Retinal pigment epithelial cell (primary cell): ENCODE measurements at regions not wholly inside any gene's neighbourhood (a gene's known extent, or its start where the extent isn't known, plus 50 kb on each side); places are given as distances from the start of the nearest gene placed in this dataset.

Experiments used
- DNase-seq: peaks from one replicate; pipeline ENCODE4 v3.0.0-alpha.2; 2010; ENCODE audit warnings: low read depth
- H3K4me3 ChIP-seq: 2 replicates; pipeline ENCODE4 v1.5.1; 2011; ENCODE audit warnings: mild to moderate bottlenecking, low read length, control low read depth, moderate library complexity
- TF ChIP-seq, protein P1 (sequence below): conservative IDR thresholded peaks from 2 replicates; pipeline ENCODE4 v1.5.1; 2011; ENCODE audit warnings: low read depth, low read length, control low read depth, inconsistent platforms

- TF ChIP-seq, protein P1, sequence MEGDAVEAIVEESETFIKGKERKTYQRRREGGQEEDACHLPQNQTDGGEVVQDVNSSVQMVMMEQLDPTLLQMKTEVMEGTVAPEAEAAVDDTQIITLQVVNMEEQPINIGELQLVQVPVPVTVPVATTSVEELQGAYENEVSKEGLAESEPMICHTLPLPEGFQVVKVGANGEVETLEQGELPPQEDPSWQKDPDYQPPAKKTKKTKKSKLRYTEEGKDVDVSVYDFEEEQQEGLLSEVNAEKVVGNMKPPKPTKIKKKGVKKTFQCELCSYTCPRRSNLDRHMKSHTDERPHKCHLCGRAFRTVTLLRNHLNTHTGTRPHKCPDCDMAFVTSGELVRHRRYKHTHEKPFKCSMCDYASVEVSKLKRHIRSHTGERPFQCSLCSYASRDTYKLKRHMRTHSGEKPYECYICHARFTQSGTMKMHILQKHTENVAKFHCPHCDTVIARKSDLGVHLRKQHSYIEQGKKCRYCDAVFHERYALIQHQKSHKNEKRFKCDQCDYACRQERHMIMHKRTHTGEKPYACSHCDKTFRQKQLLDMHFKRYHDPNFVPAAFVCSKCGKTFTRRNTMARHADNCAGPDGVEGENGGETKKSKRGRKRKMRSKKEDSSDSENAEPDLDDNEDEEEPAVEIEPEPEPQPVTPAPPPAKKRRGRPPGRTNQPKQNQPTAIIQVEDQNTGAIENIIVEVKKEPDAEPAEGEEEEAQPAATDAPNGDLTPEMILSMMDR, result no peak
- no peak for DNase-seq
- no peak overlapping the region for H3K4me3 ChIP-seq
These were observed 387.2 kb downstream of the GRB14 start for GRCh38 chr2:164234074-164234473.

DNA sequence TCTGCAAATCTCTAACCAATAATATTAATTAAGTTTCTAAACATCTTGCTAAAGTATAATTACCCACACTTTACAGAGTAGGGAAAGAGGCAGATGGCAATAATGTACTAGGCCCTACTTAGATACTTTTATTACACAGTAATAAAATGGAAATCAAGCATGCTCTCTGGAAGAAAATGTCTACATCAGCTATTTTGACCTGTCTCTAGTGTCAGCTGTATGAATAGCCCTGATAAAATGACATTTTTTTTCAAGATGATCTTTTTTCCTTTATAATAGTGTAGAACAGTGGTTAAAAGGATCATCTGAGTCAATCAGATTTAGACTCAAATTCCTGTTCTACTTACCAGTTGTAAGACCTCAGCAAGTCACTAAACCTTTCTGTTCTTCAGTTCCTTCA lies 397.3 kb downstream of the GRB14 start:
- TF ChIP-seq, protein P1, result no peak
- H3K4me3 ChIP-seq, result no peak overlapping the region

DNA sequence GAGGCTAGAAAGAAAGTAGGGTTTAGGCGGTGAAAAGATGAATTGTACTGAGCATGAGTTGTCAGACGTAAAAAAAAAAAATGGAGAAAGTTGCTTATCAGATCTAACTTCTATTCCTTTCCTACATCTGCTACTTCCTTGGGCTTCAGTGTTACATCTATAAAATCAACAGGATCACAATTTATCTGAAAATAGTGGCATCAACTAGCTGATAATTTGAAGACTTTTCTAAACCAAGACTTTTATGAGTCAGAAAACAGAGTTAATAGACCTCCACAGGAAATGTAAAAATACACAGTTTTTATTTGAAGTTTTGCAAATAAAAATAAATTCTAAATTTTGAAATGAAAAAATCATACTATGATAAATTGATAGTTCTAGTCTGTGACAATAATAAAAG lies 399.8 kb downstream of the GRB14 start:
- H3K4me3 ChIP-seq, result no peak overlapping the region
- no peak for DNase-seq
- TF ChIP-seq, protein P1, result no peak

More for the DNA sequence above, 397.3 kb downstream of the GRB14 start:
- DNase-seq, result no peak

GRCh38 chr2:164220265-164220664 lies 401.0 kb downstream of the GRB14 start:
- TF ChIP-seq, protein P1, result no peak
- no peak overlapping the region for H3K4me3 ChIP-seq
- DNase-seq, result no peak

DNA sequence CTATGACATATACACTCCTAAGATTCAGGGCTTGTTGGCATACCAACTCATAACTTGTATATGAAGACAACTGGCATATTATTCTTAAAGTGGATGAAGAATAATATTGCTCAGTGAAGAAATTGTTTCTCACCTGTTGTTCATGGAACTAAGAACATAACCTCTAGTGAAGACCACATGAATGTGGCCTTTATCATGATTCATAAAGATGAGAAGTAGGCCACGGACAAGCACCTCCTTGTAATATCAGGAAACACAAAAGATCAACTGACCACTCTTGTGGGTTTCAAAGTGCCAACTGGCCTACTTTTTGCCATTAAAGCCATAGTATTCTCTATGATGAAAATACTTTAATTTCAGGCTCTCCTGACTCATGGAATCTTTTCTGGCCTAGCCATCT lies 407.4 kb downstream of the GRB14 start:
- H3K4me3 ChIP-seq, result no peak overlapping the region
- no peak for DNase-seq
- TF ChIP-seq, protein P1, result no peak

- TF ChIP-seq, protein P1, result no peak
- H3K4me3 ChIP-seq, result no peak overlapping the region
- peak; percentile 11 for DNase-seq
These were observed 415.9 kb downstream of the GRB14 start for GRCh38 chr2:164205347-164205746.

DNA sequence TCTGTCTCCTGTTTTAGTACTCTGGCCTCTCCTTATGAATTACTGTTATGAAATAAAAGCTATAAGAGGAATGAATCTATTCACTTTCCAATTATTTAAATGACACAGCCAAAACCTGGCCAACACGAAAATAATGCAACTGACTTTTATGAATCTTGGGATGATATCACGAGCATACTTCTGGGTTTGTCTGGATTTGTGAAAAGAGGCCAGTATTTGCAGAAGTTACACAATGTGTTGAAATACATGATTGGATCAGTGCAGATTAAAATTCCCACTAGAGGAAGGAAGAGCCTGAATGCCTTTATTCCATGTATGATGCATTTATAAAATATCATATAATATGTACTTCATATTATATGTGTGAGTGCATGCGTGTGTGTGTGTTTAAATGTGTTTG lies 418.2 kb downstream of the GRB14 start:
- TF ChIP-seq, protein P1, result no peak
- no peak overlapping the region for H3K4me3 ChIP-seq

More for the DNA sequence above, 418.2 kb downstream of the GRB14 start:
- DNase-seq, result no peak
